ENCODE measurements at regions not wholly inside any gene's neighbourhood (a gene's known extent, or its start where the extent isn't known, plus 50 kb on each side); places are given as distances from the start of the nearest gene placed in this dataset.

GRCh38 chr3:95449841-95450240, 1364.6 kb upstream of the EPHA6 start:
- no peak for TF ChIP-seq KLF1 (tag by site-specific recombination; IDR thresholded peaks at IDR 0.05)
- TF ChIP-seq HOXA7 (CRISPR knock-in tag; IDR thresholded peaks at IDR 0.05; ENCODE audit: borderline replicate concordance) = no peak
- no peak for TF ChIP-seq ZNF202 (tag by site-specific recombination; IDR thresholded peaks at IDR 0.05; ENCODE audit: borderline replicate concordance)
- TF ChIP-seq ZNF394 (tag by site-specific recombination; IDR thresholded peaks at IDR 0.05; ENCODE audit: borderline replicate concordance) = no peak
- no peak for TF ChIP-seq ZNF114 (tag by site-specific recombination; IDR thresholded peaks at IDR 0.05)
- no peak for TF ChIP-seq ZNF837 (tag by site-specific recombination; IDR thresholded peaks at IDR 0.05)
- TF ChIP-seq, protein P1, sequence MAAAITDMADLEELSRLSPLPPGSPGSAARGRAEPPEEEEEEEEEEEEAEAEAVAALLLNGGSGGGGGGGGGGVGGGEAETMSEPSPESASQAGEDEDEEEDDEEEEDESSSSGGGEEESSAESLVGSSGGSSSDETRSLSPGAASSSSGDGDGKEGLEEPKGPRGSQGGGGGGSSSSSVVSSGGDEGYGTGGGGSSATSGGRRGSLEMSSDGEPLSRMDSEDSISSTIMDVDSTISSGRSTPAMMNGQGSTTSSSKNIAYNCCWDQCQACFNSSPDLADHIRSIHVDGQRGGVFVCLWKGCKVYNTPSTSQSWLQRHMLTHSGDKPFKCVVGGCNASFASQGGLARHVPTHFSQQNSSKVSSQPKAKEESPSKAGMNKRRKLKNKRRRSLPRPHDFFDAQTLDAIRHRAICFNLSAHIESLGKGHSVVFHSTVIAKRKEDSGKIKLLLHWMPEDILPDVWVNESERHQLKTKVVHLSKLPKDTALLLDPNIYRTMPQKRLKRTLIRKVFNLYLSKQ (tag by site-specific recombination; IDR thresholded peaks at IDR 0.05; ENCODE audit: borderline replicate concordance) = no peak
- TF ChIP-seq ZNF416 (tag by site-specific recombination; IDR thresholded peaks at IDR 0.05) = no peak
- no peak for TF ChIP-seq ZNF24 (tag by site-specific recombination; IDR thresholded peaks at IDR 0.05)
- no peak for TF ChIP-seq ZFP3 (tag by site-specific recombination; IDR thresholded peaks at IDR 0.05; ENCODE audit: low read depth)
- no peak for TF ChIP-seq ZNF48 (tag by site-specific recombination; IDR thresholded peaks at IDR 0.05)
- no peak for TF ChIP-seq ZNF138 (tag by site-specific recombination; IDR thresholded peaks at IDR 0.05; ENCODE audit: borderline replicate concordance)
- TF ChIP-seq ZNF660 (tag by site-specific recombination; IDR thresholded peaks at IDR 0.05) = no peak
- TF ChIP-seq ZNF19 (tag by site-specific recombination; IDR thresholded peaks at IDR 0.05; ENCODE audit: low read depth) = no peak
- no peak for TF ChIP-seq ZNF658 (tag by site-specific recombination; IDR thresholded peaks at IDR 0.05)
- TF ChIP-seq SP7 (tag by site-specific recombination; IDR thresholded peaks at IDR 0.05) = no peak
- TF ChIP-seq, protein P2, sequence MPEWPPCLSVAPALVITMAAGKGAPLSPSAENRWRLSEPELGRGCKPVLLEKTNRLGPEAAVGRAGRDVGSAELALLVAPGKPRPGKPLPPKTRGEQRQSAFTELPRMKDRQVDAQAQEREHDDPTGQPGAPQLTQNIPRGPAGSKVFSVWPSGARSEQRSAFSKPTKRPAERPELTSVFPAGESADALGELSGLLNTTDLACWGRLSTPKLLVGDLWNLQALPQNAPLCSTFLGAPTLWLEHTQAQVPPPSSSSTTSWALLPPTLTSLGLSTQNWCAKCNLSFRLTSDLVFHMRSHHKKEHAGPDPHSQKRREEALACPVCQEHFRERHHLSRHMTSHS (tag by site-specific recombination; IDR thresholded peaks at IDR 0.05) = no peak
- no peak for TF ChIP-seq REPIN1 (tag by site-specific recombination; IDR thresholded peaks at IDR 0.05; ENCODE audit: low read depth)
- TF ChIP-seq ZNF391 (tag by site-specific recombination; IDR thresholded peaks at IDR 0.05; ENCODE audit: borderline replicate concordance, low read depth) = no peak
- TF ChIP-seq ZNF473 (tag by site-specific recombination; IDR thresholded peaks at IDR 0.05) = no peak
- CTCF ChIA-PET = no interaction called here

DNA sequence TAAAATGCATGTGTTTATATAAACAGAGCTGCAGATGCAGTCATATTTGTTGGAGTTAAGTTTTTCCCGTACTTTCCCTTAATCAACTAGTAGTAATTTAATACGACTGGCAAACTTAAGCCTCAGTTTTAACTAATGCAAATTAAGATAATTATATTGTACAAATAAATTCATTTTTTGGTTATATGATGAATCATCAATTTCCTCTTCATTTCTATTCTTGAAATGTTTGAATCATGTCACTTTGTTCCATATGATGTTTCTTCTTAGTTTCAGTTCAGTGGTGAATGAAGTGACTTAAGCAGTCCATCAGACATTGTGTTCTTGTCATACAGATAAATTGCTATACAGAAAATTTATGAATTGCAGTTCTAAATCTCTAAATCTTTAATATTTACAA, 1361.2 kb upstream of the EPHA6 start:
- H3K4me1 ChIP-seq (ENCODE audit: control insufficient read depth, insufficient read depth, low read length) = no peaks in the 10 kb centered on the region

More at GRCh38 chr3:95449841-95450240, 1364.6 kb upstream of the EPHA6 start:
- H3K36me3 ChIP-seq (ENCODE audit: control insufficient read depth in 2 of 2, insufficient read depth in 1 of 2, low read length in 2 of 2) = no peaks in the 10 kb centered on the region
- POLR2A ChIA-PET = no interaction called here
- no peaks in the 10 kb centered on the region for H3K4me1 ChIP-seq (ENCODE audit: control insufficient read depth, insufficient read depth, low read length)
- H3K9me3 ChIP-seq (ENCODE audit: control insufficient read depth, insufficient read depth, low read depth, low read length) = no peaks in the 10 kb centered on the region
- no peak overlapping the region for H3K4me3 ChIP-seq (ENCODE audit: low read depth, low read length)
- H3K27ac ChIP-seq (ENCODE audit: extremely low read depth, low read depth, low read length) = no peak overlapping the region

More for the DNA sequence above, 1361.2 kb upstream of the EPHA6 start:
- no peaks in the 10 kb centered on the region for H3K36me3 ChIP-seq (ENCODE audit: control insufficient read depth in 2 of 2, insufficient read depth in 1 of 2, low read length in 2 of 2)
- no peaks in the 10 kb centered on the region for H3K9me3 ChIP-seq (ENCODE audit: control insufficient read depth, insufficient read depth, low read depth, low read length)
- H3K27ac ChIP-seq (ENCODE audit: extremely low read depth, low read depth, low read length) = no peak overlapping the region
- TF ChIP-seq ZNF610 (tag by site-specific recombination; IDR thresholded peaks at IDR 0.05; ENCODE audit: borderline replicate concordance) = no peak
- TF ChIP-seq ZNF416 (tag by site-specific recombination; IDR thresholded peaks at IDR 0.05) = no peak
- TF ChIP-seq OVOL3 (tag by site-specific recombination; IDR thresholded peaks at IDR 0.05) = no peak
- no peak for TF ChIP-seq ZNF157 (tag by site-specific recombination; IDR thresholded peaks at IDR 0.05)
- TF ChIP-seq ZBTB48 (tag by site-specific recombination; IDR thresholded peaks at IDR 0.05) = no peak
- TF ChIP-seq HOXA7 (CRISPR knock-in tag; IDR thresholded peaks at IDR 0.05; ENCODE audit: borderline replicate concordance) = no peak
- TF ChIP-seq ZNF24 (tag by site-specific recombination; IDR thresholded peaks at IDR 0.05) = no peak
- TF ChIP-seq ZNF155 (tag by site-specific recombination; IDR thresholded peaks at IDR 0.05) = no peak
- TF ChIP-seq ZSCAN23 (tag by site-specific recombination; IDR thresholded peaks at IDR 0.05) = no peak
- TF ChIP-seq ZFP37 (tag by site-specific recombination; IDR thresholded peaks at IDR 0.05) = no peak
- TF ChIP-seq ZNF658 (tag by site-specific recombination; IDR thresholded peaks at IDR 0.05) = no peak
- TF ChIP-seq ZNF341 (tag by site-specific recombination; IDR thresholded peaks at IDR 0.05; ENCODE audit: low read depth) = no peak
- TF ChIP-seq, protein P3, sequence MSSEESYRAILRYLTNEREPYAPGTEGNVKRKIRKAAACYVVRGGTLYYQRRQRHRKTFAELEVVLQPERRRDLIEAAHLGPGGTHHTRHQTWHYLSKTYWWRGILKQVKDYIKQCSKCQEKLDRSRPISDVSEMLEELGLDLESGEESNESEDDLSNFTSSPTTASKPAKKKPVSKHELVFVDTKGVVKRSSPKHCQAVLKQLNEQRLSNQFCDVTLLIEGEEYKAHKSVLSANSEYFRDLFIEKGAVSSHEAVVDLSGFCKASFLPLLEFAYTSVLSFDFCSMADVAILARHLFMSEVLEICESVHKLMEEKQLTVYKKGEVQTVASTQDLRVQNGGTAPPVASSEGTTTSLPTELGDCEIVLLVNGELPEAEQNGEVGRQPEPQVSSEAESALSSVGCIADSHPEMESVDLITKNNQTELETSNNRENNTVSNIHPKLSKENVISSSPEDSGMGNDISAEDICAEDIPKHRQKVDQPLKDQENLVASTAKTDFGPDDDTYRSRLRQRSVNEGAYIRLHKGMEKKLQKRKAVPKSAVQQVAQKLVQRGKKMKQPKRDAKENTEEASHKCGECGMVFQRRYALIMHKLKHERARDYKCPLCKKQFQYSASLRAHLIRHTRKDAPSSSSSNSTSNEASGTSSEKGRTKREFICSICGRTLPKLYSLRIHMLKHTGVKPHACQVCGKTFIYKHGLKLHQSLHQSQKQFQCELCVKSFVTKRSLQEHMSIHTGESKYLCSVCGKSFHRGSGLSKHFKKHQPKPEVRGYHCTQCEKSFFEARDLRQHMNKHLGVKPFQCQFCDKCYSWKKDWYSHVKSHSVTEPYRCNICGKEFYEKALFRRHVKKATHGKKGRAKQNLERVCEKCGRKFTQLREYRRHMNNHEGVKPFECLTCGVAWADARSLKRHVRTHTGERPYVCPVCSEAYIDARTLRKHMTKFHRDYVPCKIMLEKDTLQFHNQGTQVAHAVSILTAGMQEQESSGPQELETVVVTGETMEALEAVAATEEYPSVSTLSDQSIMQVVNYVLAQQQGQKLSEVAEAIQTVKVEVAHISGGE (tag by site-specific recombination; conservative IDR thresholded peaks at IDR 0.05; ENCODE audit: low read depth) = no peak
- no peak for TF ChIP-seq ZBTB1 (tag by site-specific recombination; IDR thresholded peaks at IDR 0.05)
- TF ChIP-seq ZNF335 (tag by site-specific recombination; conservative IDR thresholded peaks at IDR 0.05) = no peak
- ChIA-PET POLR2A (no interaction called here), CTCF (interaction anchor here (0.6 kb wide), 1 partner anchor 1113 kb away, joined by 4 read pairs; no protein-coding TSS in a partner anchor)
- H3K4me3 ChIP-seq (ENCODE audit: low read depth, low read length) = no peak overlapping the region

All from HEK293 (cell line).